ENCODE measurements at regions not wholly inside any gene's neighbourhood (a gene's known extent, or its start where the extent isn't known, plus 50 kb on each side); places are given as distances from the start of the nearest gene placed in this dataset.

- H3K4me3 ChIP-seq (replicated peaks in 1 of 2; ENCODE audit: low read depth in 2 of 2, low read length in 2 of 2) = no peak overlapping the region
- TF ChIP-seq CTCF (IDR thresholded peaks at IDR 0.05; ENCODE audit: low read depth, low read length) = no peak
- no peak for DNase-seq (ENCODE audit: low read depth in 2 of 2)
Observed at GRCh38 chr20:52682237-52682636, 289.9 kb upstream of the TSHZ2 start.

GRCh38 chr20:52681288-52681687 lies 290.9 kb upstream of the TSHZ2 start:
- no peak for DNase-seq (ENCODE audit: low read depth in 2 of 2)
- no peak overlapping the region for H3K4me3 ChIP-seq (replicated peaks in 1 of 2; ENCODE audit: low read depth in 2 of 2, low read length in 2 of 2)
- TF ChIP-seq CTCF (IDR thresholded peaks at IDR 0.05; ENCODE audit: low read depth, low read length) = no peak

GRCh38 chr20:52677216-52677615 lies 294.9 kb upstream of the TSHZ2 start:
- TF ChIP-seq CTCF (IDR thresholded peaks at IDR 0.05; ENCODE audit: low read depth, low read length) = no peak
- DNase-seq (ENCODE audit: low read depth in 2 of 2) = no peak
- H3K4me3 ChIP-seq (replicated peaks in 1 of 2; ENCODE audit: low read depth in 2 of 2, low read length in 2 of 2) = no peak overlapping the region

- no peak for TF ChIP-seq CTCF (IDR thresholded peaks at IDR 0.05; ENCODE audit: low read depth, low read length)
- DNase-seq (ENCODE audit: low read depth in 2 of 2) = no peak
- no peak overlapping the region for H3K4me3 ChIP-seq (replicated peaks in 1 of 2; ENCODE audit: low read depth in 2 of 2, low read length in 2 of 2)
Observed at GRCh38 chr20:52676283-52676995, 295.7 kb upstream of the TSHZ2 start.

GRCh38 chr20:52675375-52675774 lies 296.8 kb upstream of the TSHZ2 start:
- no peak for TF ChIP-seq CTCF (IDR thresholded peaks at IDR 0.05; ENCODE audit: low read depth, low read length)
- H3K4me3 ChIP-seq (replicated peaks in 1 of 2; ENCODE audit: low read depth in 2 of 2, low read length in 2 of 2) = no peak overlapping the region
- no peak for DNase-seq (ENCODE audit: low read depth in 2 of 2)

- DNase-seq (ENCODE audit: low read depth in 2 of 2) = no peak
- no peak overlapping the region for H3K4me3 ChIP-seq (replicated peaks in 1 of 2; ENCODE audit: low read depth in 2 of 2, low read length in 2 of 2)
- no peak for TF ChIP-seq CTCF (IDR thresholded peaks at IDR 0.05; ENCODE audit: low read depth, low read length)
Observed at GRCh38 chr20:52668626-52669025, 303.5 kb upstream of the TSHZ2 start.

GRCh38 chr20:52667358-52667757 lies 304.8 kb upstream of the TSHZ2 start:
- no peak overlapping the region for H3K4me3 ChIP-seq (replicated peaks in 1 of 2; ENCODE audit: low read depth in 2 of 2, low read length in 2 of 2)
- no peak for TF ChIP-seq CTCF (IDR thresholded peaks at IDR 0.05; ENCODE audit: low read depth, low read length)
- no peak for DNase-seq (ENCODE audit: low read depth in 2 of 2)
